ENCODE measurements at regions not wholly inside any gene's neighbourhood (a gene's known extent, or its start where the extent isn't known, plus 50 kb on each side); places are given as distances from the start of the nearest gene placed in this dataset.

DNA sequence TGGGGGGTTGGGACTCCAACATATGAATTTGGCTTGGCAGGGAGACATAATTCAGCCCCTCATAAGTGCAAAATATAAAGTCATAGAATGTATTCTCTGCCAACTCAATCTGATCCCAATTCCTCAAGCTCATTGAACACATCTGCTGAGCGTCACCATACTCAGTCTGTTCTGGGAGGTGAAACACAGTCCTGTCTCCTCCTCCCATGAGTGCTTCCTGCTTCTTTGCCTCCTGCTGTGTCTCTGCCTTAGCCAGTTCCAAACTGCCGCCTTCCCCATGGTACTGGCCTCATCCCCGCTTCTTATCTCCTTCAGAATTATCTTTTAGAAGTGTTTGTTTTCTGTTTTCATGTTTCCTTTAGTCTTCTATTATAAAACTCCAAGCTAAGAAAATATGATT lies 365.5 kb downstream of the TNS3 start:
- Histone ChIP-seq H3K27ac (no peak overlapping the region), H3K4me1 (no peaks in the 10 kb centered on the region), H3K36me3 (ENCODE audit: low read depth, missing control alignments) (no peaks in the 10 kb centered on the region), H3K9me3 (no peaks in the 10 kb centered on the region), H3K27me3 (no peaks in the 10 kb centered on the region), H3K4me3 (no peak overlapping the region)
- no peak for TF ChIP-seq POLR2A (IDR thresholded peaks at IDR 0.05)
- TF ChIP-seq, protein P1, sequence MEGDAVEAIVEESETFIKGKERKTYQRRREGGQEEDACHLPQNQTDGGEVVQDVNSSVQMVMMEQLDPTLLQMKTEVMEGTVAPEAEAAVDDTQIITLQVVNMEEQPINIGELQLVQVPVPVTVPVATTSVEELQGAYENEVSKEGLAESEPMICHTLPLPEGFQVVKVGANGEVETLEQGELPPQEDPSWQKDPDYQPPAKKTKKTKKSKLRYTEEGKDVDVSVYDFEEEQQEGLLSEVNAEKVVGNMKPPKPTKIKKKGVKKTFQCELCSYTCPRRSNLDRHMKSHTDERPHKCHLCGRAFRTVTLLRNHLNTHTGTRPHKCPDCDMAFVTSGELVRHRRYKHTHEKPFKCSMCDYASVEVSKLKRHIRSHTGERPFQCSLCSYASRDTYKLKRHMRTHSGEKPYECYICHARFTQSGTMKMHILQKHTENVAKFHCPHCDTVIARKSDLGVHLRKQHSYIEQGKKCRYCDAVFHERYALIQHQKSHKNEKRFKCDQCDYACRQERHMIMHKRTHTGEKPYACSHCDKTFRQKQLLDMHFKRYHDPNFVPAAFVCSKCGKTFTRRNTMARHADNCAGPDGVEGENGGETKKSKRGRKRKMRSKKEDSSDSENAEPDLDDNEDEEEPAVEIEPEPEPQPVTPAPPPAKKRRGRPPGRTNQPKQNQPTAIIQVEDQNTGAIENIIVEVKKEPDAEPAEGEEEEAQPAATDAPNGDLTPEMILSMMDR (IDR thresholded peaks at IDR 0.05) = no peak
- no peak for DNase-seq
- WGBS, 2 donors = 81 to 91% methylated on average over 3 of the region's 3 CpGs
- intact Hi-C loops (cut with DNase I; ENCODE audit: low total_unique reads) = no loop called here

DNA sequence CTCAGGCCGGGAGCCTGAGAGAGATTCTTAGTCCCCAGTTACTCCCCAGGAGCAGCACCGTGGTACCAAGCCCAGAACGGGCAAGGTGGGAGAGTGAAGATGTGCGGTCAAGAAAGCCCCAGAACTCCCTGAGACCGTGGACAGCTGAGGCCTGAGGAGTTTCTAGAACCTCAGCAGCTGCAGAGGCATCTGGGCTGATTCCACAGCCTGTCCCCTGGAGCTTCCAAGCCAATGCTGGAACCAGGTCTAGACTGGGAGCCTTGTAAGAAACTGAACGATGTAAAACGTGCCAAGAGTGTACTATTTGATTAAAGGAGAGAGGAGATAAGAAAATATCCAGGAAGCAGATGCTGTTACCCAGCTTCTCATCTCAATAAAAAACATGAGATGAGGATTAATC lies 366.3 kb downstream of the TNS3 start:
- 64 to 67% methylated on average over 4 to 7 of the region's 7 CpGs for WGBS, 2 donors
- Histone ChIP-seq H3K36me3 (ENCODE audit: low read depth, missing control alignments) (no peaks in the 10 kb centered on the region), H3K4me3 (no peak overlapping the region), H3K4me1 (no peaks in the 10 kb centered on the region), H3K27me3 (no peaks in the 10 kb centered on the region), H3K9me3 (no peaks in the 10 kb centered on the region), H3K27ac (no peak overlapping the region)
- TF ChIP-seq POLR2A (IDR thresholded peaks at IDR 0.05) = no peak
- TF ChIP-seq, protein P1 (IDR thresholded peaks at IDR 0.05) = no peak
- no peak for DNase-seq
- intact Hi-C loops (cut with DNase I; ENCODE audit: low total_unique reads) = no loop called here

DNA sequence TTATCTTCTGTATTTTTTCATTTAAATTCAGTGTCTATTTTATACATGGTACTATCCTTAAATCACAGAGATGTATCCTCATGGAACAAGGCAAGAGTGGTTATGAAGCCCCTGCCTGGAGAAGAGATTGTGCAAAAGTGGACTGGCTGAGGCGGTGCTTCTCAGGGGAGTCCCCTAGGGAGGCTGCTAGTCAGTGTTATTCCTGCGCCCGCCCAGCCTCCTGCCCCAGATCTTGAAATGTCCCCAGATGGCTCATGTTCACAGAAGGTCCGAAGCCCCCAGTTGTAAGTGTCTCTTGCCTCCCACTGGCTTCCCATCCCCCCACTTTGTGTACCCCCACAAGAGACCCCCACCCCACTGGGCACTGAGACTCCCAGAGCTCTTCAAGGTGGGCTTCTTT lies 366.9 kb downstream of the TNS3 start:
- 88 to 91% methylated on average over 4 of the region's 4 CpGs for WGBS, 2 donors
- H3K36me3 ChIP-seq (ENCODE audit: low read depth, missing control alignments) = no peaks in the 10 kb centered on the region
- H3K27me3 ChIP-seq = no peaks in the 10 kb centered on the region
- DNase-seq = no peak
- TF ChIP-seq POLR2A (IDR thresholded peaks at IDR 0.05) = no peak
- TF ChIP-seq, protein P1 (IDR thresholded peaks at IDR 0.05) = no peak
- intact Hi-C loops (cut with DNase I; ENCODE audit: low total_unique reads) = no loop called here
- no peak overlapping the region for H3K4me3 ChIP-seq
- H3K27ac ChIP-seq = no peak overlapping the region
- H3K4me1 ChIP-seq = no peaks in the 10 kb centered on the region
- H3K9me3 ChIP-seq = no peaks in the 10 kb centered on the region

DNA sequence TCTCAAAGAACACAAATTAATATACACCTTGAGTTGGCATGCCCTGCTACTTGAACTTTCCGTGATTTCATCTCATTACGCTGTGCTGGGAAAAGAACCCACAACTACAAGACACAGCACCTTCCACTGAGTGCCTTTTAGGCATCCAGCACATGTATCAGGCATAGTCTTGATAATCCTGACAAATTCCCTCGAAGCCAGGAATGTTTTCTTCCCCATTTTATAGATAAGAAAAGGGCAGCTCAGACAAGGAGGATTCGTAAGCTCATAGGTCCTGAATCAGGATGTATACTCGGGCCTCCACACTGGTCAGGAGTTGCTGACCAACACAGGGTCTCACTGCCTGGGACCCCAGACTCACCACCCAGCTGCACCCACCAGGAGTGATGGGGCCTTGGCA lies 368.6 kb downstream of the TNS3 start:
- WGBS, 2 donors = 84 to 90% methylated on average over 5 of the region's 5 CpGs
- no peak overlapping the region for H3K27ac ChIP-seq
- no peak for DNase-seq
- TF ChIP-seq, protein P1 (IDR thresholded peaks at IDR 0.05) = no peak
- no peak for TF ChIP-seq POLR2A (IDR thresholded peaks at IDR 0.05)
- H3K4me1 ChIP-seq = no peaks in the 10 kb centered on the region
- no peak overlapping the region for H3K4me3 ChIP-seq
- H3K9me3 ChIP-seq = no peaks in the 10 kb centered on the region
- no peaks in the 10 kb centered on the region for H3K36me3 ChIP-seq (ENCODE audit: low read depth, missing control alignments)
- intact Hi-C loops (cut with DNase I; ENCODE audit: low total_unique reads) = no loop called here
- H3K27me3 ChIP-seq = no peaks in the 10 kb centered on the region

DNA sequence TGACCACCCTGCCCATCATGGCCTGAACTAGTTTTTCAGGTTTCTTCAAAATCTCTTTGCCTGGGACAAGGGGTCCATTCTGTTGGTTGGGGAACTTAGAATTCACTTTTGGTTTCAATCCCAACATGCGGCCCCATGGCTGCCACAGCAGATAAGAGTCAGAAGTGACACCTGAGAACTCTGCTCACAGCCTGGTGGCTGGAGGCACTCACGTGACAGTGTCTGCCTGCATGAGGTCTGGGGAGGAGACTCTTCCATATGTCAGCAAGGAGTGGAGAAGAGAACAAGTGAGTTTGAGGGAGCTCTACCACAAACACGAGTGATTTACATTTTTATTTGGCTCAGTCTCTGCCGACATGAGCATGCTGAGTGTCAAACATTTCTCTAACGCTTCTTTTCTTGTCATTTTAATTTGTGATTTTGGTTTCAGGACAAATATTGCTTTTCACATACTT lies 370.4 kb downstream of the TNS3 start:
- H3K4me1 ChIP-seq = no peaks in the 10 kb centered on the region
- no peak for DNase-seq
- 58 to 63% methylated on average over 5 of the region's 5 CpGs for WGBS, 2 donors

More for the DNA sequence above, 370.4 kb downstream of the TNS3 start:
- Histone ChIP-seq H3K27ac (no peak overlapping the region), H3K4me3 (no peak overlapping the region), H3K9me3 (no peaks in the 10 kb centered on the region), H3K27me3 (no peaks in the 10 kb centered on the region), H3K36me3 (ENCODE audit: low read depth, missing control alignments) (no peaks in the 10 kb centered on the region)
- TF ChIP-seq POLR2A (IDR thresholded peaks at IDR 0.05) = no peak
- TF ChIP-seq, protein P1 (IDR thresholded peaks at IDR 0.05) = no peak
- intact Hi-C loops (cut with DNase I; ENCODE audit: low total_unique reads) = no loop called here
